Heart right ventricle (tissue), 16 donors: ENCODE measurements at regions not wholly inside any gene's neighbourhood (a gene's known extent, or its start where the extent isn't known, plus 50 kb on each side); places are given as distances from the start of the nearest gene placed in this dataset.

Experiments used
- ATAC-seq, 8 donors: fragments of 200-7000 bp; cut with Tn5 transposase; one replicate each; pipeline ENCODE4 v1.9.1; 2020; ENCODE audit warnings: mild to moderate bottlenecking in 8 of 8, moderate library complexity in 8 of 8, moderate number of reproducible peaks in 1 of 8
- DNase-seq, 2 donors: peaks; one replicate each; pipeline ENCODE4 v3.0.0-alpha.2; 2020
- H3K27ac ChIP-seq, 10 donors: fragments of 200-600 bp; sonication (generic) in 2 of 10; one replicate each; pipeline versions ENCODE4 v1.5.0 to v1.8.0; 2020 to 2022; ENCODE audit warnings: mild to moderate bottlenecking in 3 of 10
- H3K27me3 ChIP-seq, 7 donors: fragments of 200-600 bp; one replicate each; pipeline ENCODE4 v1.8.0; 2021 to 2022; ENCODE audit warnings: mild to moderate bottlenecking in 2 of 7
- H3K36me3 ChIP-seq, 9 donors: fragments of 200-600 bp; sonication (generic) in 1 of 9; one replicate each; pipeline versions ENCODE4 v1.5.0 to v1.8.0; 2020 to 2022; ENCODE audit warnings: mild to moderate bottlenecking in 2 of 9
- H3K4me1 ChIP-seq, 9 donors: fragments of 200-600 bp; sonication (generic) in 1 of 9; one replicate each; pipeline versions ENCODE4 v1.5.0 to v1.8.0; 2020 to 2022; ENCODE audit warnings: mild to moderate bottlenecking in 4 of 9
- H3K4me3 ChIP-seq, 10 donors: fragments of 200-600 bp; sonication (generic) in 2 of 10; one replicate each; pipeline versions ENCODE4 v1.5.0 to v1.8.0; 2020 to 2022; ENCODE audit warnings: mild to moderate bottlenecking in 7 of 10, moderate library complexity in 2 of 10
- H3K9me3 ChIP-seq, 11 donors: fragments of 200-600 bp in 10 of 11; sonication (generic) in 2 of 11; one replicate each; pipeline versions ENCODE4 v1.5.0 to v1.8.0; 2013 to 2022; ENCODE audit warnings: mild to moderate bottlenecking in 2 of 11, control low read depth in 1 of 11, moderate library complexity in 1 of 11
- CTCF ChIP-seq, 9 donors: fragments of 200-600 bp; sonication (generic) in 2 of 9; IDR thresholded peaks; one replicate each; pipeline versions ENCODE4 v1.5.0 to v1.8.0; 2021 to 2022; ENCODE audit warnings: antibody characterized with exemption in 9 of 9, mild to moderate bottlenecking in 5 of 9, moderate library complexity in 1 of 9
- WGBS, 2 donors: extraction: QIAGEN DNeasy Blood & Tissue Kit; methylation state at CpG; one replicate each; pipeline ENCODE4 v1.1.7; 2013; ENCODE audit warnings: inconsistent platforms in 1 of 2; 5-methylcytosine and 5-hydroxymethylcytosine counted together
- intact Hi-C, 10 donors: fragments of 100-400 bp; cut with DNase I; formaldehyde crosslinking; loops; one replicate each; pipeline versions ENCODE4 v1.11.1 to v1.14.2; 2022
- donor health status: Arrhythmogenic right ventricular cardiomyopathy.
- donor health status: ischemic (EF 13 %, LVEDD 7.1; RV severe dilation, severe dysfunction).
- donor health status: healthy with polysubstance abuse.
- donor health status: DM: no; HTN: yes; CAD: no.
- donor health status: DM: no; HTN: no; CAD: no.
- donor health status: ischemic (EF 25% LVEDD 6.9; RV normal size, moderate dysfunction).
- donor health status: ischemic (EF 25% LVEDD 5.7; RV mildly dilated, moderate dysfunction).
- donor health status: healthy.
- donor health status: DM: yes; HTN: yes; CAD: no.
- donor health status: Ischemic cardiomyopathy.
- donor health status: ischemic (EF 35%, LVEDD 5.7; RV mildly dilated, moderate dysfunction).
- donor health status: nonischemic (EF 11% LVEDD 7.7; RV severe dilation, severe dysfunction).
- donor health status: DM: yes; HTN: yes; CAD: no.
- donor health status: PGD.
- donor health status: ischemic (EF 29% LVEDD 5.4; RV normal size, mild dysfunction).
- donor health status: nonischemic (EF 23%, LVEDD 6.1; RV moderate dilation, normal function).

GRCh38 chr13:72537782-72538181 is 189.6 kb downstream of the MZT1 start:
- Histone ChIP-seq H3K27me3 (no peaks in the 10 kb centered on the region), H3K4me1 (no peaks in the 10 kb centered on the region), H3K4me3 (no peak overlapping the region), H3K36me3 (no peaks in the 10 kb centered on the region), H3K27ac (no peak overlapping the region), H3K9me3 (no peaks in the 10 kb centered on the region)
- TF ChIP-seq CTCF (IDR thresholded peaks at IDR 0.05), result no peak
- WGBS, 2 donors, result 95 to 98% methylated on average over 2 of the region's 2 CpGs
- DNase-seq, result no peak
- intact Hi-C loops, result no loop called here
- ATAC-seq, result no peak

GRCh38 chr13:72537395-72537780 is 190.0 kb downstream of the MZT1 start:
- TF ChIP-seq CTCF (IDR thresholded peaks at IDR 0.05), result no peak
- Histone ChIP-seq H3K36me3 (no peaks in the 10 kb centered on the region), H3K9me3 (no peaks in the 10 kb centered on the region), H3K27me3 (no peaks in the 10 kb centered on the region), H3K27ac (no peak overlapping the region), H3K4me3 (peak overlapping the region in 4 of 10 donors; percentile 5 to 27 (median 16)), H3K4me1 (no peaks in the 10 kb centered on the region)
- intact Hi-C loops, result no loop called here
- DNase-seq (no peak), ATAC-seq (no peak)
- 48 to 60% methylated on average over 2 of the region's 2 CpGs for WGBS, 2 donors

GRCh38 chr13:72536714-72537394 is 190.6 kb downstream of the MZT1 start:
- DNase-seq, result peak in 1 of 2 donors; percentile 4
- Histone ChIP-seq H3K27ac (no peak overlapping the region), H3K4me1 (no peaks in the 10 kb centered on the region), H3K36me3 (no peaks in the 10 kb centered on the region), H3K4me3 (peak overlapping the region in 5 of 10 donors; percentile 5 to 27 (median 13)), H3K27me3 (no peaks in the 10 kb centered on the region), H3K9me3 (no peaks in the 10 kb centered on the region)
- intact Hi-C loops, result no loop called here
- WGBS, 2 donors, result 58 to 66% methylated on average over 11 of the region's 11 CpGs
- ATAC-seq, result peak in 1 of 8 donors; percentile 38
- no peak for TF ChIP-seq CTCF (IDR thresholded peaks at IDR 0.05)

GRCh38 chr13:72534951-72535640 is 192.3 kb downstream of the MZT1 start:
- TF ChIP-seq CTCF (IDR thresholded peaks at IDR 0.05), result no peak
- no peak for ATAC-seq
- no peak overlapping the region for H3K4me3 ChIP-seq
- H3K36me3 ChIP-seq, result no peaks in the 10 kb centered on the region
- WGBS, 2 donors, result 70 to 78% methylated on average over 2 of the region's 2 CpGs
- no peaks in the 10 kb centered on the region for H3K4me1 ChIP-seq
- no peaks in the 10 kb centered on the region for H3K27me3 ChIP-seq
- no peak for DNase-seq
- H3K9me3 ChIP-seq, result no peaks in the 10 kb centered on the region
- no peak overlapping the region for H3K27ac ChIP-seq
- intact Hi-C loops, result no loop called here
